ENCODE measurements at regions not wholly inside any gene's neighbourhood (a gene's known extent, or its start where the extent isn't known, plus 50 kb on each side); places are given as distances from the start of the nearest gene placed in this dataset.

DNA sequence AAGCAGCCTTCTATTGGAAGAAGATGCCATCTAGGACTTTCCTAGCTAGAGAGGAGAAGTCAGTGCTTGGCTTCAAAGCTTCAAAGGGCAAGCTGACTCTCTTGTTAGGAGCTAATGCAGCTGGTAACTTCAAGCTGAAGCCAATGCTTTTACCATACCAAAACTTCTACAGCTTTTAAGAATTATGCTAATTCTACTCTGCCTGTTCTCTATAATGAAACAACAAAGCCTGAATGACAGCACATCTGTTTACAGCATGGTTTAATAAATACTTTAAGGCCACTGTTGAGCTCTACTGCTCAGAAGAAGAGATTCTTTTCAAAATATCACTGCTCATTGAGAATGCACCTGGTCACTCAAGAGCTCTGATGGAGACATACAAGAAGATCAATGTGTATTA, 951.9 kb upstream of the LRRN3 start:
- TF ChIP-seq, protein P1, sequence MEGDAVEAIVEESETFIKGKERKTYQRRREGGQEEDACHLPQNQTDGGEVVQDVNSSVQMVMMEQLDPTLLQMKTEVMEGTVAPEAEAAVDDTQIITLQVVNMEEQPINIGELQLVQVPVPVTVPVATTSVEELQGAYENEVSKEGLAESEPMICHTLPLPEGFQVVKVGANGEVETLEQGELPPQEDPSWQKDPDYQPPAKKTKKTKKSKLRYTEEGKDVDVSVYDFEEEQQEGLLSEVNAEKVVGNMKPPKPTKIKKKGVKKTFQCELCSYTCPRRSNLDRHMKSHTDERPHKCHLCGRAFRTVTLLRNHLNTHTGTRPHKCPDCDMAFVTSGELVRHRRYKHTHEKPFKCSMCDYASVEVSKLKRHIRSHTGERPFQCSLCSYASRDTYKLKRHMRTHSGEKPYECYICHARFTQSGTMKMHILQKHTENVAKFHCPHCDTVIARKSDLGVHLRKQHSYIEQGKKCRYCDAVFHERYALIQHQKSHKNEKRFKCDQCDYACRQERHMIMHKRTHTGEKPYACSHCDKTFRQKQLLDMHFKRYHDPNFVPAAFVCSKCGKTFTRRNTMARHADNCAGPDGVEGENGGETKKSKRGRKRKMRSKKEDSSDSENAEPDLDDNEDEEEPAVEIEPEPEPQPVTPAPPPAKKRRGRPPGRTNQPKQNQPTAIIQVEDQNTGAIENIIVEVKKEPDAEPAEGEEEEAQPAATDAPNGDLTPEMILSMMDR (IDR thresholded peaks at IDR 0.05; ENCODE audit: control insufficient read depth, insufficient read depth, low read depth, low read length, missing control alignments), result no peak

DNA sequence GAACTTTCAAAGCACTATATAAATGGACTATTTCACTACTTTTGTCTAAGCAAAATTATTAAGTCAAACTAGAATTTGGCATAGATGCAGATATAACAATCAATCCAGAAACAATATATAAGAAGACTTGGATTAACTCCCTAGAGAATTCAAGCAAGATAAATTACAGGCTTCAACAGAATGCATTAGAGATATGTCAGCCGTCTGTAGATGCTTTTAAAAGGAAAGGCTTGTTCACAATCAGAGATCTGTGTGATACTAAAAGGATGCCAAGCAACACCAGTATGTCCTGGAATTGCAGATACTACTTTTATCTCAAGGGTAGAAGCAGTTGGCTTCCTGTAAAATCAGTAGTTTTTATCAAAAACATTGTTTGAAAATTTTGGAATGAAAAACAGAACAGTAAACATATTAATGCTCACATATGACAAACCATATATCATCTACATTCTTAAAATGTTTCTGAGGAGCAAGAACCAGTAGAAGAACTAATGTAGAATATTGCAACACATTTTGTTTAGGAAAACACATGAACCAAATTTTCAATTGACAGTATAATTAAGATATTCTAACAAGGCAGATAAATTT, 947.9 kb upstream of the LRRN3 start:
- TF ChIP-seq, protein P1 (IDR thresholded peaks at IDR 0.05; ENCODE audit: control insufficient read depth, insufficient read depth, low read depth, low read length, missing control alignments), result no peak
- no peak overlapping the region for H3K4me3 ChIP-seq (ENCODE audit: control insufficient read depth, low read depth, low read length)
- DNase-seq (ENCODE audit: low read depth), result no peak

More for the DNA sequence above, 951.9 kb upstream of the LRRN3 start:
- H3K4me3 ChIP-seq (ENCODE audit: control insufficient read depth, low read depth, low read length), result no peak overlapping the region
- DNase-seq (ENCODE audit: low read depth), result no peak

DNA sequence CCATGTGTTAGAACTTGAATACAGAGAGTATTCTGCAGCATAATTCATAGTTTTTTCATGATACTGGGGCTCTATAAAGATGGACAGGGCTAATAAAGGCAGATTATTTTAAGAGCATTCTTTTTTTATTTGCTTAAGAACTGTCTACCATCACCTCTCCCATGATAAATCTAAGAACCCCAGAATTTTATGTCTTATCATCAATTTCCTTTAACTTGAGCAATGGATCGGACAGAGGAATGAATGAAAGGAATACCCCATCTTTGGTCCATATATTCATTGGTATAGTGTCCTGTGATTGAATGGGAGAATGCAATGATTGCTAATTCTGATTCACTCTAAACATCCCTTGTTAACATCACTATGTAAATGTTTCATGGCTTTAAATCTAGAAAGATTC, 946.3 kb upstream of the LRRN3 start:
- TF ChIP-seq, protein P1 (IDR thresholded peaks at IDR 0.05; ENCODE audit: control insufficient read depth, insufficient read depth, low read depth, low read length, missing control alignments), result no peak
- H3K4me3 ChIP-seq (ENCODE audit: control insufficient read depth, low read depth, low read length), result no peak overlapping the region
- DNase-seq (ENCODE audit: low read depth), result no peak

DNA sequence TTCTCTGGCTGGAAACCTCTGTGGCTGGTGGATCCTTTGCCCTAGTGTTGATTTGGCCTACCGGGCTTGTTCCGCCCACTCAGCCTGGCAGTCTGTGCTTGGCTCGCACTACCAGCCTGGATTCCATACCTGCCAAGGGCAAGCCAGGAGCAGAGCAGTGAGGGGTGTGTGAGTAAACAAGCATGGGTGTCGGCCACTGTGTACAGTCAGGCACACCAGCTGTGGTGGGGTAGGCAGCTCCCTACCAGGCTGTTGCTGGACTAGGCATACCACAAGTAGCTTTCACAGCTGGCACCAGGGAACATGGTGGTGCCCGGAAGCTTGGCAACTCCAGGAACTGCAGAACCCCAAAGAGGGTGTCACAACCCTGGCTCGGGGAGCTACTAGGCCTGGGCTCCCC, 942.9 kb upstream of the LRRN3 start:
- TF ChIP-seq, protein P1 (IDR thresholded peaks at IDR 0.05; ENCODE audit: control insufficient read depth, insufficient read depth, low read depth, low read length, missing control alignments), result no peak
- no peak for DNase-seq (ENCODE audit: low read depth)
- H3K4me3 ChIP-seq (ENCODE audit: control insufficient read depth, low read depth, low read length), result no peak overlapping the region

DNA sequence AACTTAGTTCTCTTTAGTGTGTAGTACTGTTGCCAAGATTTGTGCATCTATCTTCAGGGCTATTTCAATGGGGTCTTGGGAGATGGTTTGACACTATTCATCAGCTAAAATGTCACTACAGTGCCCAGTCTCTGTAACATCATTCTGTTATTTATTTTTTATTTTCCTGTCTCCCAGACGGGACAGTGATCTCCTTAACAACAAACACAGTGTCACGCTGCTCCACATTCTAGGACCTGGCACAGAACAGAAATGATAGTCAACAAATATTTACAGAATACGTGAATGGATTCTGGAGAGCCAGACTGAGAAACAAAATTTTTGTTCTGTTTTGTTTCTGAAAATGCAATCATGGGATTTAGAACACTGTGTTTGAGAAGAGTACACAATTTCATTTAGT, 937.7 kb upstream of the LRRN3 start:
- H3K4me3 ChIP-seq (ENCODE audit: control insufficient read depth, low read depth, low read length), result no peak overlapping the region
- no peak for DNase-seq (ENCODE audit: low read depth)
- TF ChIP-seq, protein P1 (IDR thresholded peaks at IDR 0.05; ENCODE audit: control insufficient read depth, insufficient read depth, low read depth, low read length, missing control alignments), result no peak

DNA sequence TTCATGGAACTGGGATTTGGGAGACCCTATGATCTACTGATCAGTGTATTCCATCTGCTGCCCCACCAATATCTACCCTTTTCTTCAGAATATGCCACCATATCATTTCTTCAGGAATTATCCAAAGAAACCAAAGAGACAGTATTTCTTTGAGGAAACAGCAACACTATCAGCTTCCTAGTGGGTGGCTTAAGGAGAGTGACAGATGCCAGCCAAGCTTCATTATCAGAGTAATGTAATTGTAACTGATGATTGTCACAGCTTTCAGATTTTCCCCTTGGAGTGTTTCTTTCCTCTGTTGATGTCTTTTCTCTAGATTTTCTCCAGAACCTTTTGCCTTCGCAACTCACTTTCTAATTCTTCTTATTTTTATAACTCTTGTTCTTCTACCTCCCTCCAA, 934.4 kb upstream of the LRRN3 start:
- no peak overlapping the region for H3K4me3 ChIP-seq (ENCODE audit: control insufficient read depth, low read depth, low read length)
- DNase-seq (ENCODE audit: low read depth), result no peak
- TF ChIP-seq, protein P1 (IDR thresholded peaks at IDR 0.05; ENCODE audit: control insufficient read depth, insufficient read depth, low read depth, low read length, missing control alignments), result no peak

Measured in AG09309 (cell line).